ENCODE measurements at regions not wholly inside any gene's neighbourhood (a gene's known extent, or its start where the extent isn't known, plus 50 kb on each side); places are given as distances from the start of the nearest gene placed in this dataset.
"Not testable (repeated sequence)": the region's sequence is repeated elsewhere in the genome, so short reads cannot be mapped to it uniquely, and the experiment has no call there.

GRCh38 chr10:21141946-21142492 is 244.9 kb upstream of the NEBL start:
- DNase-seq (ENCODE audit: low read depth in 2 of 2): no peak

GRCh38 chr10:21138769-21139340 is 241.7 kb upstream of the NEBL start:
- DNase-seq (ENCODE audit: low read depth in 2 of 2): no peak

DNA sequence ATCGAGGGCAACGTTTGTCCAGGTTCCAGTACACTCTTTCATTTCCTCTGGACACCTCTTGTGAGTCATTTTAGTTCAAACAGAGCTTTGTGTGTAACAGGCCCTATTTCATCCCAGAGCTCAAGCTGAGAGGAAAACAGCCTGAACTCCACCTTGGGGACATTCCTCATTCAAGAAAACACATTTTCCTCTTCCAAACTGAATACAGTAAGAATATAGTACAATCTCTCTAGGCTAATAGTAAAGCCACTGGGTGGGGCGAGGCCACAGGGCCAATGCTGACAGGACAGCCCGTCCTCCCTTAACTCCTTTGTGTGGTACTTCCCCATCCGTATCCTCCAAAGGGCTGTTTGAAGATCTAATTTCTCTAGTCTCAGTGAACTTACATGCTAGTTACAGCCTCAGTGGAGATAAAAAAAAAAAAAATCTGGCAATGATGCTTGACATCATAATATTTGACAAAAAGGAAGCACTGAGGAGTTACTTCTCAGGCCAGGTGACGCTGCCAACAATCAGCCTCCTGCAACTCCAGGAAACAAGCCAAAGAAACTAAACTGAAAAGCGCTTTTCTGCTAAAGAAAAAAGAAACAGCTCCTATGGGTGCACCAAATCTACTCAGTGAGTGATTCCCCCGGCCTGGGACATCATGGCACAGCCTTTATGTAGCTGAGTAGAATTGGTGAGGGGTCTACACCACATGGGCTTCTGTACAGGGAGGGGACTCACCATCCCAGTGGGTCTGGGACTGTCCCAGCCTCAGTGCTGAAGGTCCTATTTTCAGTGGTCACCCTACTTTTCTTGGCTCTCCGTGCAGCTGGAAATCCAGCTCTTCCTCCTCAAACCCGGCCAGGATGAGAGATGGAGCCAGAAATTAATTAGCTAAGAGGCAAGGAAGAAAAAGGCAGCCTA is 238.2 kb upstream of the NEBL start:
- DNase-seq (ENCODE audit: low read depth in 2 of 2): no peak

- DNase-seq (ENCODE audit: low read depth in 2 of 2): no peak
These were observed 237.5 kb upstream of the NEBL start for GRCh38 chr10:21134645-21135022.

DNA sequence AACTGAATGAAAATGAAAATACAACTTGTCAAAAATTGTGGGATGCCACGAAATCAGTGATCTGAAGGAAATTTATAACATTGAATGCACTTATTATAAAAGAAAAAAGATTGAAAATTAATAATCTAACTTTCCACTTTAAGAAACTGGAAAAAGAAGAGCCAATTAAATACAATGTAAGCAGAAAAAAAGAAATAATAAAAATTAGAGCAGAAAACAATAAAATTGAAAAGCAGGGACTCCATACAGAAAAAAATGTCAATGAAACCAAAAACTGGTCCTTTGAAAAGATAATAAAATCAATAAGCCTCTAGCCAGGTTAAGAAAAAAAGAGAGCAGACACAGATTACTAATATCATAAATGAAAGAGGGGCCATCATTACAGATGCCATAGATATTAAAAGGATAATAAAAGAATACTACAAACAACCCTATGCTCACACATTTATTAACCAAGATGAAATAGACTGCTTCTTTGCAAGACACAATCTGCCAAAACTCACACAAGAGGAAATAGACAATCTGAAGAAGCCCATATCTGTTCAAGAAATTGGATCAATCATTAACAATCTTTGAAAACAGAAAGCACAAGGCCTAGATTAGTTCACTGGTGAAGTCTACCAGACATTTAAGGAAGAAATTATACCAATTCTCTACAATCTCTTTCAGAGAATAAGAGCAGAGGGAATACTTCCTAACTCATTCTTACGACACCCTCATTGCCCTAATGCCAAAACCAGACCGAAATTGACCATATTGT is 233.8 kb upstream of the NEBL start:
- DNase-seq (ENCODE audit: low read depth in 2 of 2): no peak

GRCh38 chr10:21130108-21130507 is 233.0 kb upstream of the NEBL start:
- DNase-seq (ENCODE audit: low read depth in 2 of 2): no peak

DNA sequence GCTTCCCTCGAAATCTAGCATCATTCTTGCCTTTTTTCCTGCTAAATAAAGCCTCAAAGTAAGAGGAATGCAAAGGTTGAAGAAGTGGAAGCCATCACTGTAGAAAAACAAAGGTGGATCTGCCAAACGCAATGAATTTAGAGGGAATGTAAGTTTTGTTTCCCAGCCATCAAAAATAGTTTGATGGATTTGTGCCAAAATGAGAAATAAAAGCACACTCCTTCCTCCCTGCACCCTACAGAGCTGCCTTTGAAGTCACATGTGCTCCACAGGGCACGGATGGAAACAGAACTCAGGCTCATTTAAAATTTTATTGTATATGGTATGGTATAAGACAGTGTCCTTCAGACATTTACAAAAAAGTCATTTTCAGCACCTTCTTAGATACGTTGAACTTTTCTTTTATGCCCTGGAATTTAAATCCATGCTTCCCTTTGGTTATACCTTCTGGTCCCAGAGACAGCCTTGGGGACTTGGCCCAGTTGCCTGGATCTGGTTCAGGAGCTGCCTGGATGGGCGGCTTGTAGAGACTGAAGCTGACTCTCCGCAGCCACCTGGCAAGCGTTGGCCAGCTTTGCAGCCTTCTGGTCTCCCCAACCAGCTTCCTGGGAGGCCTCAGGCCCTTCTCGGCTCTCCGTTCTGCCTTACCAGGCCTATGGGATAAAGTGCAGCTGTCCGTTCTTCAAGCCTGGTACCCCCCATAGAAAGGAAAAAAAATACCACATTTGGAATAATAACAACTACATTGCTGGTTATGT is 228.5 kb upstream of the NEBL start:
- no peak for DNase-seq (ENCODE audit: low read depth in 2 of 2)

DNA sequence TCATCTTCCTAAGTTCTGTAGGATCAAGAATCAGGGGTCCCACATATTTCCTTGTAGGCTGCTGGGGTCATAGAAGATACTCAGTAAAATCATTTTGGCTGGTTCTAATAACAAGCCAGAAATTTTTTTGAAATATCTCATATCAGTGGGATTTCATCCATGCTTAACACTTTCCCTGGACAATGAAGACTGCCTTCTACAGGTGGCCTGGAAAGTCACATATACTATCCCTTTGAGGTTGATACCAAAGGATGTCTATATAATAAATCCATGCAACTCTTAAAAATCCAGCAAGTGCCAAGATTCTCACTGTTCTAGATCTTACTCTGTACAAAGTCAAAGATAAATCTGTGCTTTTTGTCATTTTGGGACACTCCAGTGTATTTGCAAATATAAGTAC is 225.8 kb upstream of the NEBL start:
- no peak for DNase-seq (ENCODE audit: low read depth in 2 of 2)

- DNase-seq (ENCODE audit: low read depth in 2 of 2): not testable (repeated sequence)
These were observed 224.7 kb upstream of the NEBL start for GRCh38 chr10:21121822-21122221.

- no peak for DNase-seq (ENCODE audit: low read depth in 2 of 2)
These were observed 217.6 kb upstream of the NEBL start for GRCh38 chr10:21114683-21115082.

- no peak for DNase-seq (ENCODE audit: low read depth in 2 of 2)
These were observed 213.2 kb upstream of the NEBL start for GRCh38 chr10:21110358-21110757.

DNA sequence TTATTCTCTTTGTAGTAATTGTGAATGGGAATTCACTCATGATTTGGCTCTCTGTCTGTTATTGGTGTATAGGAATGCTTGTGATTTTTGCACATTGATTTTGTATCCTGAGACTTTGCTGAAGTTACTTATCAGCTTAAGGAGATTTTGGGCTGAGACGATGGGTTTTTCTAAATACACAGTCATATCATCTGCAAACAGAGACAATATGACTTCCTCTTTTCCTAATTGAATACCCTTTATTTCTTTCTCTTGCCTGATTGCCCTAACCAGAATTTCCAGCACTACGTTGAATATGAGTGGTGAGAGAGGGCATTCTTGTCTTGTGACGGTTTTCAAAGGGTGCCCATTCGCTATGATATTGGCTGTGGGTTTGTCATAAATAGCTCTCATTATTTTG is 209.8 kb upstream of the NEBL start:
- DNase-seq (ENCODE audit: low read depth in 2 of 2): not testable (repeated sequence)

- not testable (repeated sequence) for DNase-seq (ENCODE audit: low read depth in 2 of 2)
These were observed 208.2 kb upstream of the NEBL start for GRCh38 chr10:21105331-21105730.

GRCh38 chr10:21100871-21101514 is 203.9 kb upstream of the NEBL start:
- no peak for DNase-seq (ENCODE audit: low read depth in 2 of 2)

DNA sequence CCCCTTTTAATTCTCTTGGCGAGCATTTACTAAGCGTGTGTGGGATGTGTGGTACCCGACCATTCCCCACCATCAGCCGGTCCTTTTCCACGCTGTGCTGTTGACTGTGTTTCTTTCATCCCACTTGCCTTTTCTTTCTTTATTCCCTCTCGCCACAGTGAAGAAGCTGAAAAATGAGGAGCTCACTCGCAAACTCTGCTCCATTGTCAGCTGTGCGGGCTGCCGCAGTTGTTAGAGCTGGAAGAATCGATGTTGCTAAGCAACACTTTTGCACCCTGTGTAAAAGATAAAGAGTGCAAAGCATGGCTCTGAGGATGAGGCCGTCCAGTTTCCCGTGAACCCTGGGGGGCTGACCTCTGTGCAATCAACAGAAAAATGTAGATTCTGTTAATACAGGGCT is 203.1 kb upstream of the NEBL start:
- no peak for DNase-seq (ENCODE audit: low read depth in 2 of 2)

GRCh38 chr10:21099291-21100062 is 202.4 kb upstream of the NEBL start:
- no peak for DNase-seq (ENCODE audit: low read depth in 2 of 2)

DNA sequence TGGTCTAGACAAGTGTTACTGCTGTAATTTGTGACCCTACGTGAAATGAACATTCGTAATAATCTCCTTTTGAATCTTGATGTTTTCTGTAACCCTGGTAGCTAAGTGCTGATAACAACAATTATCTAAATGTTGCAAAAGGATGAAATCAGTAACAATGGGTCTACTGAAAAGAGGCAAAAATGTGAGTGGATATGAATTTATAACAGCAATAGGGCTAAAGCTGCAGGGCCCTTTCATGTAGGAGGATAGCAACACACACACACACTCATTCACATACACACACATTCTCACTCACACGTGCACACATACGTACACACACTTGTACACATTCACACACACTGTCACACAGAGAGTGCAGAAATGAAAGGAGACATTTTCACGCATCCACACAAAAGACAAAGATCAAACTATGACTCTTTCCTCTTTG is 200.8 kb upstream of the NEBL start:
- no peak for DNase-seq (ENCODE audit: low read depth in 2 of 2)

DNA sequence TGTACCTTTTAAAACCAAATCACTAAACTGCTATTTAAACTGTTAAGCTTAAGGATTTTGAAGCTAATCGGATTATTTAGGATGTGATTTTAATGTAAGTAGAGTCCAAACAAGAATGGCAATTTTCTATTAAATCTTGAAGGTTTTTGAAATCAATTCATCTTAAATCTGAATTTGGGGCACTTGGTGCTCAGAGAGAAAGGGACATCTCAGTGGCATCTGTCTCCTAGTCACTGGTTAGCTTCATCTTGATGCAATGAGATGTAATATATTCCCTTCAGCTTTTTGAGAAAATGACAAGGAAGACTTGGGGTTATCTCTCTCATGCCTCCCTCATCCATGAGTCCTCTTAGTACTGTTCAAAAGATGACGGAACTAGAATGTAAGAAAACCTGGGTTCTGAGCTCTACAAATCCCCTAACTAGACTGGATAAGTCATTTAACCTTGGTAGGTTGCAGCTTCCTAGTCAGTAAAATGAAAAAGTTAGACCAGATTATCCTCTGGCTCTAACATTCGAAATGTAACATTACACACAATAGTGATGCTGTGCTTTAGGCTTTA is 198.5 kb upstream of the NEBL start:
- no peak for DNase-seq (ENCODE audit: low read depth in 2 of 2)

DNA sequence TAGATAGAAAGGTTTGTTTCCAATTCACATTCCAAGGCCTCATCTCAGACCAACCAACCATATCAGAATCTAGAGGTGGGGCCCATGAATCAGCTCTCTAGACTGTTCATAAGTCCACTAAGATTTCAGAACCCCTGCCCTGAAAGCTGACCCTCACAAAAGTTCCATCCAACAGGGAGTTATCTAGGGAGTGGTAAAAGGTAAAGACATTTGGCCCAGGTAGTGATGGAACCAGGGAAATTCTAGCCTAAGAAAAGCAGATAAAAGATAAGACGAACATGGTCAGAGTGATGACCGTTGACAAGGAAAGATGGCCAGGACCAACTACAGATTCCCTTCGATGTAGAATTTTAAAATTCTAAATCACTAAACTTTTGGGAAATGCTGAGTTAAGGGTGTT is 198.0 kb upstream of the NEBL start:
- no peak for DNase-seq (ENCODE audit: low read depth in 2 of 2)

Measured in stimulated activated CD8-positive, alpha-beta memory T cell treated with anti-CD3 and anti-CD28 coated beads, Interleukin-2, amount 100 ng/mL, for 48 hours (primary cell).